Right ventricle myocardium superior (tissue), 1 donor: ENCODE measurements at regions not wholly inside any gene's neighbourhood (a gene's known extent, or its start where the extent isn't known, plus 50 kb on each side); places are given as distances from the start of the nearest gene placed in this dataset.
"Not testable (repeated sequence)": the region's sequence is repeated elsewhere in the genome, so short reads cannot be mapped to it uniquely, and the experiment has no call there.

ENCODE experiments used
- ATAC-seq: fragments of 200-7000 bp; cut with Tn5 transposase; one replicate; pipeline ENCODE4 v1.9.1; 2020; ENCODE audit warnings: mild to moderate bottlenecking; ENCODE audit not compliant: poor library complexity
- DNase-seq: peaks from one replicate; pipeline ENCODE4 v3.0.0-alpha.2; 2020
- intact Hi-C: fragments of 100-400 bp; cut with DNase I; formaldehyde crosslinking; loops from one replicate; pipeline ENCODE4 v1.11.2; 2022
- donor health status: DM: no; HTN: yes; CAD: no; lungs with severe emphysema.

DNA sequence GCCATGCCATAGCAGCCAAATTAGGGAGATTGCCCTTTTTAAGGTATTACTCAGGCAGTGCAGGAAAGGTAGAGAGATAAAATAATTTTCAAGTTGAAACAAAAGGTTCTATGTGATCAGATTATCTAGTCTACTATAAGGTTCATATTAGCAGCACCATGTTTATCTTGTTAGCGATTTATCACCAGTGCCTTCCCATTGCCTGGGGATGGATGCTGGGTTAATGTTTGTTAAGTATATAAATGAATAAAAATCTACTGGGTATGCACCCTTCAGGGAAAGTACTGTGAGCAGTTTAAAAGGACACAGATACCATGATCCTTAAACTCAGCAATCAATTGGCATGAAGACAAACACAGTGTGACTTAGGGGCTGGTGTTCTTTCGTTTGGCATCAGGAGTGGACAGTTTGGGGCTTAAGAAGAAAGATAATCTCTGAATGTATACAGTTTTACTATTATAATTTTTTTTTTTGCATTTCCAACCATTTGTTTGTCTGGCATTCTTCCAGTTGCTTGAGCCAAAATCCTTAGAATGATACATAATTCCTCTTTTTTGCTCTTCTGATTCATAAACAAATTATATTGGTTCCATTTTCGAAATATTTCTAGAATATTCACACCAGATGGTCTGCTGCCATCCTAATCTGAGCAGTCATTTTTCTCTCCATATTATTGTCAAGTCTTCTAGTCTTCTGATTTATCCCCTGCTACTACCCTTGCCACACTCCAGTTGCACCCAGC lies 512.8 kb upstream of the SLC8A1 start:
- DNase-seq = no peak
- intact Hi-C loops = no loop called here

DNA sequence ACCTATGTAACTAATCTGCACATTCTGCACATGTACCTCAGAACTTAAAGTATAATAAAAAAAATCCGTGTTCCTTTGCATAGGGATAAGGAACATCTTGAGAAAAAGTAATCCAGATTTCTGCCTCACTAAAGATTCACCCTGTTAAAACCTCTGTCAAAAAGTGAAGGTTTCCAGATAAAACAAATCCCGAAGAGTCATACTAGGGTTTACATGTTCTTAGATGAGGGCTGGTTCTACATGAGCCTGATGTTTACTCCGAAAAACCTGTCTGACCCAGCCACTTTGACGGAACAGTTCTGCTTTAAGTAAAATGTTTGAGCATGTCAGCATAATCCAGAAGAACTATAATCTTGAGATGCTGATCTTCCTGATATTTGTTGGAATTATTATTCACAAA lies 515.6 kb upstream of the SLC8A1 start:
- DNase-seq = no peak
- intact Hi-C loops = no loop called here
- ATAC-seq = no peak

More for the DNA sequence above, 512.8 kb upstream of the SLC8A1 start:
- no peak for ATAC-seq

DNA sequence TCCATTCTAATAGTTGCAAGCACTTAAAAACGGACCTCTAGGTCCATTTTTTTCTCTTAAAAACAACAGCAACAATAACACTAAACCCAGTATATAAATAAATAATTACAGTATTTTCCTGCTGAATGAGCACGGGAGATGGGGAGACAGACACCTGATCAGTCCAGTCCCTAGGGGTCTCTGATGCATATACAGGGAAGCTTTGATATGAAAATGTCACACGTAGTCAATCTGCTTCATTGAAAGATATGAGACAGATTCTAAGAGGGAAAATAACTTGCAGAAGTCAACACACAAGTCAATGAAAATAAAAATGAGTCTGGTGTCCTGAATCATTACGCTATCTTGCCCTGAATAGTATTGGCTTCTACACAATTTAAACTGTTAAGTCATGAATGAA lies 523.3 kb upstream of the SLC8A1 start:
- no peak for ATAC-seq
- no peak for DNase-seq
- intact Hi-C loops = no loop called here

DNA sequence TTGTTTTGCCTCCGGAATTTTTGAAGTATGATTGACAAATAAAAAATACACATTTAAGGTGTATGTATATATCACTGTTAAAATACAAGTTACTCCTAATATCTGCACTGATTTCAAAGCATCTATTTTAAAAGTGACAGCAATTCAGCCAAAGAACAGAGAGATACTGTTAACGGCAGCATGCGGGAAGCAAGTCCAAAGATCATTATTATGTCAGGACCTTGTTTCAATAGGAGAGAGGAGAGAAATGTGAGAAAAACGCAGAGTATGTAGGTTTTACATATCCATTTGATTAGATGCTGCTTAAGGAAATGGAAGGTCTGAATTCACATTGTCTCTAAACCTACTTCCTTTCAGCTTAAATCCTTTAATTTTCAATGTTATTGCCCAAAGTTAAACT lies 545.5 kb upstream of the SLC8A1 start:
- no peak for ATAC-seq
- intact Hi-C loops = no loop called here

DNA sequence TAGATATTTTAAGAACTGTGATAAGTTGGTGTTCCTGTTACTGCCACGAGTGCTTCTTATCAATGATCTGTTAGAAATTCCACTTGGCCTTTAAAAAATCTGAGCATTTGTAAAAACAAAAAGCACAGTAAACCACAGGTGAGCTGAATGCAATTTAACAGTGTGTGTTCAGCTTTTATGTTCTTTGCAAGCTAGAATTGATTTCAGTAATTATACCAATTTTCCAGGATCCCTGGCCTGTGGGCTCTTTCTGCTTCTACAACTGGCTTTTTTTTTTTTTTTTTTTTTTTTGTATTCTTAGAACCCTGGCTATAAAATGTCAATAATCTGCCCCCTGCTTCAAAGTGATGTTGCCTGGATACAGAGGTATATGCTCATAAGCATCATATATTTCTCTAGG lies 548.5 kb upstream of the SLC8A1 start:
- DNase-seq (no peak), ATAC-seq (no peak)
- intact Hi-C loops = no loop called here

More for the DNA sequence above, 545.5 kb upstream of the SLC8A1 start:
- no peak for DNase-seq

DNA sequence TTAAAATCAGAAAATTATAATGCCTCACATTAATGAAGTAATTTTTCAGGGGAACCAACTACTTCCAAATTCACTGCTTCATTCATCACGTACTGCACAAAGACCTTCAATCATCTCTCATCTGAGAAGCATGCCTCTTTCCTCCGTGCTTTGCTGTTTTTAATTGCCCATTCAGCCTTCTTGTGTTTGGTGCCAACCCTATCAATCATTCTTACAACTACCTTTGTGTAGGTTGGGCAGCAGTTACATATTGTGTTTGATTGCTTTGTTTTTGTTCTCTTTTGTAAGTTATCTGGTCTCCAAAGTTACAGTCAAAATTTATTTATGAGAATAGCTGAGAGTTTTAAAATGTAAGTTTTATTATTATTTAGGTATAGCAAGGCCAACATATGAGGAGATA lies 549.0 kb upstream of the SLC8A1 start:
- DNase-seq = no peak
- intact Hi-C loops = no loop called here
- ATAC-seq = no peak

DNA sequence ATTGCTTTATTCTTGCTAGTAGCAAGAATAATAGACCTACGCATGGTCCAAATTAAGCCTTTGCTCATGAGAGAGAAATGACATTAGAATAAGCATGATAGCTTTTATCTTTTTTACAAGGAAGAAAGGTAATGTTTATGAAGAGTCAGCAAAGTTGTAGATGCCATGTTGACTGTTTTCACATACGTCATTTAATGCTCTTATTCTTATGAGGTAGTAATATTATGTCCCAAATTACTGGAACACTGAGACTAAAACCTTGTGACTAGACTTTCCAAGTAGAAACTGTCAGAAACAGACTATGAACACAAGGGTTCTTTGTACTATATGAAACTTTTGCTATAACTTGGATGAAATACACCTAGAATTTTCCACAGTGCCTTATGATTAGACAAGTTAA lies 552.8 kb upstream of the SLC8A1 start:
- DNase-seq (no peak), ATAC-seq (no peak)
- intact Hi-C loops = no loop called here

DNA sequence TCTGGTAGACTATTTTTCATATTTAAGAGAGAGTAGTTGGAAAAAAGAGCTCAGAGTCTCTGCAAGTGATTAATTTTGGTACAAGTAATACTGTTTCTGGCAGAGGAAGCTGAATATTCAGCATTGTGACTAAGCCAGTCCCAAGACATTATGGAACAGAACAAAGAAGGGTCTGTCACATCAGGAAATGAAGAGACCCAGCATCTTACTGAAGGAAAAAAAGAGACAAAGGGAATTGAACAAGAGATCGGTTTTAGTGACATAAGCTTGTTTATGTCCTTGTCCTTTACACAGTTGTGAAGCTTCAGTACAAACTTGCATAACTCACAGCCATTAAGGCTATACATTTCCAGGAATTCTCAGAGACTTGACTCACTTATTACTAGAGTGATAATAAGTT lies 568.5 kb upstream of the SLC8A1 start:
- ATAC-seq (no peak), DNase-seq (no peak)
- intact Hi-C loops = no loop called here

DNA sequence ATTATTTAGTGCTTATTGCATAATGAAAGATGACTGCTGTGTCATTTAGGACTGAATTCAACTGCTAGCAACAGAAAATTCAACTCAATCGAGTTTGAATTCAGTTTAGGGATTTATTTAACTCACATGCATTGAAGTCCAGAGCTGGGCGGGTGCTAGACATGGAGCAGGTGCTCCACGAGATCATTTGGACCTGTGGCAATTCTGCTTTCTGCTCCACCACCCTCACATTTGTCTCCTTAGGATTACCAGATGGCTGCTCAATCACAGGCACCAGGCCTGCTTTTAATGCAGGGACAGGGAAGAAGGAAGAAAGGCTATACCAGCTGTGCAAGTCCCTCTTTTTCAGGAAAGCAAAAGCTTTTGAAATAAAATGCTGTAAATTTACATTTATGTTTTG lies 572.9 kb upstream of the SLC8A1 start:
- DNase-seq (no peak), ATAC-seq (no peak)
- intact Hi-C loops = no loop called here

DNA sequence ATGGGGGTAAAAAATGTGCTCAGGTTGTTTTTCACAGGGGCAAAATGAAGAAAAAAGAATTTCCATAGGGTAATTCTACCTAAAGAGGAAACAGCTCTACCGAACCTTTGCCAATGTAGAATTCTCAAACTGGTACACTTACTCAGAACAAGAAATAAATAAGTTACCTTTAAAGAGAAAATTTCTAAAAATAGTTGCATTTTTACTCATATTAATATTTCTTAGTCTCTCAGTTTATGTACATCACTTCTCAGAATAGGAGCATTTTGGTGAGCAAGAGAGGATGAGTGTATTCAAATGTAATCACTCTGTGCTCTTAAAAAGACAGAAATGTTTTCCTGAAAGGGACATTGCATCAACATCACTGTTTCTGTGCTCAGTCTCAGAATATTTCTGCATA lies 574.7 kb upstream of the SLC8A1 start:
- DNase-seq (no peak), ATAC-seq (no peak)
- intact Hi-C loops = no loop called here

DNA sequence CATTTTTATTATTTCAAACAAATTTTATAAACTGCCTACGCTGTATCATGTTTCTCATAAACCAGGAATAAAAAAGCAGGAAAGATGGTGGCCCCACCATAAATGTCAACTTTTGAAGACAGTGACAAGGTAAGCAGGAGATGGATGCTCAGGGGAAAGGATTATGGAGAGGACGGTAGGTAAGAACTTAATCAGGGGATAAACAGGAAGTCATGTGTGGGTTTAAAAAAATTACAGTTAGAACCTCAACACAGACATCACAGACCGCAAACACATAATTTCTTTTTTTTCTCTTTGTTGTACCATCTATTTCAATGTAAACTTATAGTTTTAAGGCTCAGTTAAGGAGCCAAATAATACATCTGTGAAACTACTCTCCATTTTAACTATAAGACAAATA lies 575.2 kb upstream of the SLC8A1 start:
- ATAC-seq = no peak
- intact Hi-C loops = no loop called here

DNA sequence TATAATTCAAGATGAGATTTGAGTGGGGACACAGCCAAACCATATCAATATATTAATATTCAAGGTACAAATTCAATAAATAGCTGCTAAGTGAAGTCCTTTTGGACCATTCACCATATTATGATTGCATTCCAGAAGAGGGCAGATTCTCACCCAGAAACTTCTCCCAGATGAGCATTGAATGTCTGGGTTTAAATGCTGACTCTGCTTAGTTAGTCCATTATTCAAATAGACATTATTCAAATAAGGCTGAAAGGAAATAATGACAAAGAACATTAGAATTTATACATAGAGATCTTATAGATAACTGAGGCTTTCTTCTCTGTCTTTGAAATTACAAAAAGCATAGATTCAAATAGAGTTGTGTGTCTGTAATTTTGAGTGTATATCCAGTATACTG lies 579.4 kb upstream of the SLC8A1 start:
- no peak for DNase-seq
- intact Hi-C loops = no loop called here
- ATAC-seq = no peak

More for the DNA sequence above, 575.2 kb upstream of the SLC8A1 start:
- DNase-seq = no peak

DNA sequence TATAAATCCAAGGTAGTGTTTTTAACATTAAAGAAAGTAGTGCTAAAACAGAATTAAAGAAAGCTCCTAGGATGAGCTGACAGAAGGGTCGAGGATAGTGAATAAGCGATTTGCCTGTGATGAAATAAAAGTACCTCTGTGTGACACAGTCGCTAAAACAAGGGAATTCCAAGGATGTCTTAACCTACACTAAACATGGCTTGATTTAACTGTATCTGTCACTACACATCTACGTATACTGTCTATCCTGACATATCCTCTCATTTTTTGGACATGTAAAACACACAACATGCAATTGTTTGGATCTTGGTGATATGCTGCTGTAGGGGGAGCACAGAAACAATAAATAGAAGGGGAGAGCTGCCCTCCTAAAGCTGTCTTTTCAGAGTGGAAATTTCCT lies 580.8 kb upstream of the SLC8A1 start:
- DNase-seq = no peak
- no peak for ATAC-seq
- intact Hi-C loops = no loop called here

DNA sequence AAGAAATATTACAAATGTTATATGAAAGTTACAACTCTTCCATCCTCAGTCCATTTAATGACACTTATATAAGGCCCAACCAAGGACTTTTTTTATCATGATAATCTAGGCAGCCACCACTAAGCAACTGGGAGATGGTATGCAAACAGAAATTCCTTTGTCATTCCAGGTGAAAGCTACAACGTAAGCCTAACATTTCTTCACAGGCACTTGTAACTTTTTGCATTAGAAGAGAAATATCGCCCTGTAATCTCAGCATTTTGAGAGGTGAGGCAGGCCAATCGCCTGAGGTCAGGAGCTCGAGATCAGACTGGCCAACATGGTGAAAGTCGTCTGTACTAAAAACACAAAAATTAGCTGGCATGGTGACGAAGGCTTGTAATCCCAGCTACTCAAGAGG lies 581.2 kb upstream of the SLC8A1 start:
- intact Hi-C loops = no loop called here

DNA sequence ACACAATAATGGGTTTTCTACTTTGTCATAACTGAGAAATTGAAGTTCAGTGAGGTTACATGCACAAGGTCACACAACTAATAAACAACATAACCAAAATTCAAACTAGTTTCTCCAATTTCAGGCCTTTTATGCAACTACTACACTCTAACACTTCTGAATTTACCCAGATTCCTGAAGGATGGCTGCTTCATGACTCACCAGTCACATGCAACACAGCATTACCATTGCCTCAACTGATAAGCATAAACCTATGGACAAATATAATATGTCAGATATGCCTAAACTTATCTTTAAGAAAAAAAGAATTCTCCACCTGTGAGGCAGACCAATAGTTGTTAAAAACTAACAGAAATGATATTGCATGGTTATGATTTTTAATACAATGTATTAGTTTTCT lies 586.5 kb upstream of the SLC8A1 start:
- DNase-seq (no peak), ATAC-seq (no peak)
- intact Hi-C loops = no loop called here

More for the DNA sequence above, 581.2 kb upstream of the SLC8A1 start:
- no peak for ATAC-seq
- DNase-seq = no peak

DNA sequence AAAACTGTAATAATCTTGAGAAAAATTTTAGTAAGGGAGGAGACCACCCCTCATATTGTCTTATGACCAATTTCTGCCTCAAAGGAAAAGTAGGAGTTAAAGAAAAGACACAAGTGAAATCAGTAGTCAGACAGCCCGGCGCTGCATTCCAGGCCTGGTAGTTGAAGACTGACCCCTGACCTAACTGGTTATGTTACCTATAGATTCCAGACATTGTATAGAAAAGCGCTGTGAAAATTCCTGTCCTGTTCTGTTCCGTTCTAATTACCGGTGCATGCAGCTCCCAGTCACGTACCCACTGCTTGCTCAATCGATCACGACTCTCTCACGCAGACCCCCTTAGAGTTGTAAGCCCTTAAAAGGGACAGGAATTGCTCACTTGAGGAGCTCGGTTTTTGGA lies 587.9 kb upstream of the SLC8A1 start:
- intact Hi-C loops, DNase-seq, ATAC-seq: not testable (repeated sequence)

DNA sequence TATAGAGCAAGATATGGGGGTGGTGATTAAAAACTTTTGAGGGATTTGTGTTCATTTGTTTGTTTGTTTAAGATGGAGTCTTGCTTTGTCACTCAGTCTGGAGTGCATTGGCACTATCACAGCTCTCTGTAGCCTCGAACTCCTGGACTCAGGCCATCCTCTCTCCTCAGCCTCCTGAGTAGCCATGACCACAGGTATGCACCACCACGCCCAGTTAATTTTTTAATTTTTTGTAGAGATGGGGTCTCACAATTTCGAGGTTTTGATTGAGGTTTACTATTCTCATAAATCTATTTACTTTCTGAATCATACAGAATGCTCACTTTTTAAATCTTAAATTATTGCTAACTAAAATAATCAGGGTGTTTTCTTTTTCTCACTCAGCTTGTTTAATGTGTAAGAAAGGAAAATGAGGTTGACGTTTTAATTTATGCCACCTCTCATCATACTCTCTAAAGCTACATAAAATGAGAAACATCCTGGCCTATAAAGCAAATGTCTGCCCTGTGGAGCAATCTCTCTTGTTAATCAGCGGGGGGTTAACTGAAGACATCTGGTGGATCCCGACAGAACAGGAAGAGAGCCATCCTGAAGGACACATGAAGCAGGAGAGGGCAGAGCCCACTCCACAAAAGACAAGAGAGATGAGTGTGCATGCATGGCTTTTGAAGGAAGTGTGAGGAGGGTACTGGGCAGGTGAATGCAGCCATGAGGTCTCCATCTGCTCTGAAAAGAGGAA lies 589.1 kb upstream of the SLC8A1 start:
- ATAC-seq = no peak
- DNase-seq = no peak
- intact Hi-C loops = no loop called here

DNA sequence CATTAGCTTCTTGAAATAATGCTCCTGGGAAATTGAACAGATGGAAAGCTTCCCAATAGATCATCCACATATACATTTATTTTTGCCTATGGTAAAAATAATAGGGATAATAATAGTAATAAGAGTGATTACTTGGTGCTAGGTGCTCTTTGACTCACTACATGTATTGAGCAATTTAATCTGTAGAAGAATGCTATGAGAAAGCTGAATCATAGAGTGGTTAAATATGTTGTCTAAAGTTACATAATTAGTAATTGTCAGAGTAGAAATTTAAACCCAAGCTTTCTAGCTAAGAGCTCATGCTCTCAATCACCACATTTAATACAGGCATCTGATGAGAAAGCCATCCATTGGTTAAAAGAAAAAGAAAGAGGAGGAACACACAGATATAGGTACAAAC lies 590.5 kb upstream of the SLC8A1 start:
- ATAC-seq = no peak
- no peak for DNase-seq
- intact Hi-C loops = no loop called here

DNA sequence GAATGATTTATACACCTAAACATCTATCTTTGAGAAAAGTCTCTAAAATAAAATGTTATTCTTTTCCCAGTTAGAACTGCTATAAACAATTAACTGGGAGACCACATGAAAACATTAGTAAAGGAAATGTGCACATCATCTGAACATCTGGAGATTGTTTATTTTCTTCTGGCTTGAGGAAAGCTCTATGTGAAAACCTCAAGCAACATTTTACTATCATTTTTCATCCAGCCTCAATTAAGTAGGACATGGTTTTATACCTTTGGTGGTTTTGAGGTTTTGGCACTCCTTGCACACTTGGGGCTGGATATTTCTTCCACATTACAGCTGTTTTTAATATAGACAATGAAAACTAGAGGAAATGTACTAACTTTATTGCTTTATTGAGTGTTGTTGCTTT lies 609.5 kb upstream of the SLC8A1 start:
- intact Hi-C loops = no loop called here
- DNase-seq = no peak
- ATAC-seq = no peak

DNA sequence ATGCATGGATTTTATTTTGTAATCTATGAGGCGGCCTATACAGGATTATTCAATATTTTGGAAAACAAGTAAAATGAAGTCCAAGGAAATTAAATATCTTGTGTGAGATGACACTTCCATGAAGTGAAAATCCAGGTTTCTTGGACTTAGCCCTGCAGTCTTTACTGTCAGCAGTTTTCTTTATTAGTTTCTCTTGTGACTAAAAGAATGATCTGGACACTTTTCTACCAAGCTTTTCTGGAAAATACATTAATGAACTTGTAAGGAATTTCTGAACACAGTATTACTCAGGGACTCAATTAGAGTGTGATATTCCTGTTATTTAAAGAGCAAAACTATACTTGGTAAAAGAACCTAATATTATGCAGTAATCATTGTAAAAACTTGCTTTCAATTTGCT lies 610.4 kb upstream of the SLC8A1 start:
- intact Hi-C loops = no loop called here
- DNase-seq (no peak), ATAC-seq (no peak)

DNA sequence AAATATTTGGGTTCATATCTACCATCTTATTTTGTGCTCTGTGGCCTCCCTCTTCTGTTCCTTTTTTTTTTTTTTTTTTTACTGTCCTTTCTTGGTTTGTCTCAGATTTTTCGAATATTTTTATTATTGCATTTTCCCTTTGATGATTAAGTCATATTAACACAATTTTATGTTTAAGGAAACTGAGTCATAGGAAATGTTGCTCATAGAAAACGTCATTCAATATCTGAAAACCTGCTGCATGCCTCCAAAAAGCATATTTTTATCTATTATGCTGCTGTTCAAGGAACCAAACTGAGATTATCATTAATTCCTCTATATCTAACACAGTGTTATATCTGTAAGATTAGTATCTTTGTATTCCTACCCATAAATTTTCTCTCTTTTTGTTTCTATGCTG lies 614.3 kb upstream of the SLC8A1 start:
- ATAC-seq = no peak
- intact Hi-C loops = no loop called here
- DNase-seq = no peak
